ENCODE measurements at regions not wholly inside any gene's neighbourhood (a gene's known extent, or its start where the extent isn't known, plus 50 kb on each side); places are given as distances from the start of the nearest gene placed in this dataset.

DNA sequence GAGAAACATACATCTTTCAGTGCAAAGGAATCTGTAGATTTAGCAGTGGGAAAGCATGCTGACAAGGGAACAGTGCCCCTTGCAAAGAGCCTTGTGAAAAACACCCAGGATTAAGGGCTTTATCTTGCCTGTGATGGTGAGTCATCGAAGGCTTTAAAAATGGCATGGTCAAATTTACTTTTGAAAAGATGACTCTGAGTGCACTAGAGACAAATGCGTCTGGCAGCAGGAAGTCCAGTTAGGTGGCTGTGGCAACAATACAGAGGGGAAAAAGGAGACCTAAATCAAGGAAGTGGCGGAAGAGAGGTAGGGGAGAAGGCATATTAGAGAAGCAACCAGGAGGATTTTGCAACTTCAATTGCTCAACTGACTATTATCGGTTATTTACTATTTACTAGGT, 472.6 kb upstream of the CPEB2 start:
- H3K4me3 Mint-ChIP-seq: no peak overlapping the region
- no peak for DNase-seq (ENCODE audit: low read depth, low spot score)
- no peaks in the 10 kb centered on the region for H3K27me3 Mint-ChIP-seq (ENCODE audit: low read depth)
- H3K4me1 Mint-ChIP-seq: peaks cover 20% of the 10 kb centered on the region
- H3K9me3 Mint-ChIP-seq: peaks cover 5% of the 10 kb centered on the region
- no peak overlapping the region for H3K27ac Mint-ChIP-seq (ENCODE audit: unreplicated experiment)
- TF ChIP-seq, protein P1, sequence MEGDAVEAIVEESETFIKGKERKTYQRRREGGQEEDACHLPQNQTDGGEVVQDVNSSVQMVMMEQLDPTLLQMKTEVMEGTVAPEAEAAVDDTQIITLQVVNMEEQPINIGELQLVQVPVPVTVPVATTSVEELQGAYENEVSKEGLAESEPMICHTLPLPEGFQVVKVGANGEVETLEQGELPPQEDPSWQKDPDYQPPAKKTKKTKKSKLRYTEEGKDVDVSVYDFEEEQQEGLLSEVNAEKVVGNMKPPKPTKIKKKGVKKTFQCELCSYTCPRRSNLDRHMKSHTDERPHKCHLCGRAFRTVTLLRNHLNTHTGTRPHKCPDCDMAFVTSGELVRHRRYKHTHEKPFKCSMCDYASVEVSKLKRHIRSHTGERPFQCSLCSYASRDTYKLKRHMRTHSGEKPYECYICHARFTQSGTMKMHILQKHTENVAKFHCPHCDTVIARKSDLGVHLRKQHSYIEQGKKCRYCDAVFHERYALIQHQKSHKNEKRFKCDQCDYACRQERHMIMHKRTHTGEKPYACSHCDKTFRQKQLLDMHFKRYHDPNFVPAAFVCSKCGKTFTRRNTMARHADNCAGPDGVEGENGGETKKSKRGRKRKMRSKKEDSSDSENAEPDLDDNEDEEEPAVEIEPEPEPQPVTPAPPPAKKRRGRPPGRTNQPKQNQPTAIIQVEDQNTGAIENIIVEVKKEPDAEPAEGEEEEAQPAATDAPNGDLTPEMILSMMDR (conservative IDR thresholded peaks at IDR 0.05): no peak
- no peaks in the 10 kb centered on the region for H3K36me3 Mint-ChIP-seq (ENCODE audit: low read depth)

DNA sequence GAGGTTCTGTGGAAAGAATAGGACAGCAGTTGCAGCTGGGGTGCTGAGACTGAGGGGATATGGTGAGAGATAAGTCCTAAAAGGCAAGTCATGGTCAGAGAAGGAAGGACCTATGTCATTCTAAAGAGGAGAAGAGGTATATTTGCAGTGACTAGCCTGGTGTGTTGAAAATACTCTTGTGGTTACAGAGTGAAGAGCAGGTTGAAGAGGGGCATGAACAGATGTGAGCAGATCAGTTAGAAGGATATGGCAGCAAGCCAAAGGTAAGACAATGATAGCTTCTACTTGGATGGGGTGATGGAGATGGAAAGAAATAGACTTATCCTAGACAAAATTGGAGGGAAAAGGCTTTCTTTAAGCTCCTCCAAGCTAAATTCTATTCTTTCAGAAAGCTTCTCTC, 469.8 kb upstream of the CPEB2 start:
- peaks cover 5% of the 10 kb centered on the region for H3K9me3 Mint-ChIP-seq

DNA sequence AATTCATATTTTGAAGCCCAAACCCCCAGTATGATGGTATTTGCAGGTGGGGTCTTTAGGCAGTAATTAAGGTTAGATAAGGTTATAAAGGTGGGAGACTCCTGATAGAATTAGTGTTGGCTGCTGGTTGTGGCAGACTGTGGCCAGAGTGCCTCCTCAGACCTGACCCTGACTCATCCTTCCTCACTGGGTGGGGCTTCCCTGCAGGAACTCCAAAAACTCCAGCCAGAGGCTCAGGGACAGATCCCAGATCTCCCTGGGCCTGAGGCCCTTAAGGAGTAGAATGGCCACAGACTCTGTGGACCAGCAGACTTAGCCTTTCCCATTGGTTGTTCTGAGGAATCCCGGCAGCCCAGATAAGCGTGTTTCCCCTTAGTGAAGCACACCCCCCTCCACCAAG, 463.0 kb upstream of the CPEB2 start:
- H3K4me3 Mint-ChIP-seq: no peak overlapping the region
- no peak overlapping the region for H3K27ac Mint-ChIP-seq (ENCODE audit: unreplicated experiment)
- TF ChIP-seq, protein P1 (conservative IDR thresholded peaks at IDR 0.05): no peak
- H3K27me3 Mint-ChIP-seq (ENCODE audit: low read depth): no peaks in the 10 kb centered on the region
- peaks cover 4% of the 10 kb centered on the region for H3K36me3 Mint-ChIP-seq (ENCODE audit: low read depth)
- peaks cover 15% of the 10 kb centered on the region for H3K9me3 Mint-ChIP-seq
- peaks cover 8% of the 10 kb centered on the region for H3K4me1 Mint-ChIP-seq
- no peak for DNase-seq (ENCODE audit: low read depth, low spot score)

More for the DNA sequence above, 469.8 kb upstream of the CPEB2 start:
- no peaks in the 10 kb centered on the region for H3K27me3 Mint-ChIP-seq (ENCODE audit: low read depth)
- no peaks in the 10 kb centered on the region for H3K36me3 Mint-ChIP-seq (ENCODE audit: low read depth)
- H3K27ac Mint-ChIP-seq (ENCODE audit: unreplicated experiment): no peak overlapping the region
- H3K4me3 Mint-ChIP-seq: no peak overlapping the region
- DNase-seq (ENCODE audit: low read depth, low spot score): no peak
- TF ChIP-seq, protein P1 (conservative IDR thresholded peaks at IDR 0.05): no peak
- peaks cover 28% of the 10 kb centered on the region for H3K4me1 Mint-ChIP-seq

DNA sequence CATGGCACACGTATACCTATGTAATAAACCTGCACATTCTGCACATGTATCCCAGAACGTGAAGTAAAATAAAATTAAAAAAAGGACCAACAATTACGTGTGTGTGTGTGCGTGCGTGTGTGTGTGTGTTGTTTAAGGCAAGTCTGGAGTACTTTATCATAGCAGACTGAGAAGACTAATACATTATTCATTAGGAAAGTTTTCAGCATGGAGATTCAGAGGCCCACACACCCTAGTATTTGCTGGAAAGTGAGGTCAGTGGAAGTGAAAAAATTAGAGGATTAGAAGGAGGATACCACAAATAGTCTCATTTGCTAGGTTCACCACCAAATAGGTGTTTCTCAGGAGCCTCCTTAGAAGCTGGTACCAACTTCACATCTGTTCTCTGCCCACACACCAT, 457.1 kb upstream of the CPEB2 start:
- H3K4me3 Mint-ChIP-seq: no peak overlapping the region
- peaks cover 7% of the 10 kb centered on the region for H3K9me3 Mint-ChIP-seq
- DNase-seq (ENCODE audit: low read depth, low spot score): no peak
- no peaks in the 10 kb centered on the region for H3K4me1 Mint-ChIP-seq
- H3K36me3 Mint-ChIP-seq (ENCODE audit: low read depth): peaks cover 4% of the 10 kb centered on the region
- H3K27me3 Mint-ChIP-seq (ENCODE audit: low read depth): no peaks in the 10 kb centered on the region
- no peak overlapping the region for H3K27ac Mint-ChIP-seq (ENCODE audit: unreplicated experiment)
- TF ChIP-seq, protein P1 (conservative IDR thresholded peaks at IDR 0.05): no peak

DNA sequence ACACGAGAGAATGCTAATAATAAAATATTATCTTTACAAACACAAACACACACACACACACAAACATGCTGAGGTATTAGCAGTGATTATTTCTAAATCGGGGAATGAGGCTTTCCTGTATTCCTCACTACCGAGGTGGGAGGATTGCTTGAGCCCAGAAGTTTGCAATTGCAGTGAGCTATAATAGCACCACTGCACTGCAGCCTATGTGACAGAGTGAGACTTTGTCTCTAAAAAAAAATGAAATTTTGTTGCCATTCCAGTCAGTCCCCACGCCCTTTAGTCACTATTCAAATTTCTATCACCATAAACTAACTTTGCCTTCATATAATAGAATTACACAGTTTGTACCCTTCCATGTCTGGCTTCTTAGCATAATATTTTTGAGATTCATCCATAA, 456.5 kb upstream of the CPEB2 start:
- Mint-ChIP-seq H3K9me3 (peaks cover 4% of the 10 kb centered on the region), H3K27ac (ENCODE audit: unreplicated experiment) (no peak overlapping the region), H3K36me3 (ENCODE audit: low read depth) (no peaks in the 10 kb centered on the region), H3K27me3 (ENCODE audit: low read depth) (no peaks in the 10 kb centered on the region), H3K4me3 (no peak overlapping the region), H3K4me1 (no peaks in the 10 kb centered on the region)
- TF ChIP-seq, protein P1 (conservative IDR thresholded peaks at IDR 0.05): no peak
- DNase-seq (ENCODE audit: low read depth, low spot score): no peak

DNA sequence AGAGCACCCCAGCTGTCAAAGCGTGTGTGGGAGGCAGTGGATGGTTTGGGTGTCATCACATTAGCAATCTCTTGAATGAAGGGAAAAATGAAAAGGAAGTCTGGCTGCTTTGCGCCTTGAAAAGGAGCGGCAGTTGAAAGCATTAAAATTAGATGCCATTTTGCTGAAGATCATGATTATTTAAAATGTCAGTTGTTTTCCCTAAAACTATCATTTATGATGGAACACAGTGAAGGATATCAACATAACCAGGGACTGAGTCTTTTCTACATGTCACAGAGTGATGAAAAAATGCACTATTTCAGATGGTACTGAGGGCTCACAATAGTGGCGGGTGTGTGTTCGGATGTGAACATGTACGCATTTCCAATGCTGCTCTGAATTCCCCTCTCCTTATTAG, 450.2 kb upstream of the CPEB2 start:
- Mint-ChIP-seq H3K4me3 (no peak overlapping the region), H3K27ac (ENCODE audit: unreplicated experiment) (no peak overlapping the region), H3K36me3 (ENCODE audit: low read depth) (no peaks in the 10 kb centered on the region), H3K27me3 (ENCODE audit: low read depth) (peaks cover 3% of the 10 kb centered on the region), H3K9me3 (no peaks in the 10 kb centered on the region), H3K4me1 (no peaks in the 10 kb centered on the region)
- TF ChIP-seq, protein P1 (conservative IDR thresholded peaks at IDR 0.05): no peak
- no peak for DNase-seq (ENCODE audit: low read depth, low spot score)
